ENCODE measurements at regions not wholly inside any gene's neighbourhood (a gene's known extent, or its start where the extent isn't known, plus 50 kb on each side); places are given as distances from the start of the nearest gene placed in this dataset.
"Not testable (repeated sequence)": the region's sequence is repeated elsewhere in the genome, so short reads cannot be mapped to it uniquely, and the experiment has no call there.

- not testable (repeated sequence) for DNase-seq (ENCODE audit: low read depth); FAIRE-seq; H3K36me3 ChIP-seq (ENCODE audit: control insufficient read depth, insufficient read depth, low read length)
Measured at GRCh38 chr21:5121399-5121798, 5400.0 kb upstream of the TPTE start.

DNA sequence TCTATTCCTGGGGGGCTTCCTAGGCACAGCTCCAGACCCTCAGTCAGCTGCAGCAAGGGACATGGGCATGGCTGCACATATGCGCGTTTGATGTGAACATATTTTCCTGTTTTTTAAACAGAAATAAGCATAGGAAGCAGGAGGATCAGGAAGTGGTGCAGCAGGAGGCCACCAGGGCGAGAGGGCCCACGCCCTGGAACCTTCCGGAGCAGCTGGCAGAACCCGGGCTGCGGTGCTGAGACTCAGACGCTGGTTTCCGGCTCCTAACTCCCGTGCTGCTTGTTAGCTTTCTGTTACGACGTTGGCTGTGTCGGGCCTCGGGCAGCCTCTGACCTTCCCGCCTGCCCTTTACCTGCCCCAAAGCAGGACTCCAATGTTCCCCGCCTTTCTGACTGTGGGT is 5399.5 kb upstream of the TPTE start:
- H3K27me3 ChIP-seq (ENCODE audit: control insufficient read depth, insufficient read depth, low read length); FAIRE-seq; DNase-seq (ENCODE audit: low read depth); H3K36me3 ChIP-seq (ENCODE audit: control insufficient read depth, insufficient read depth, low read length); H3K4me3 ChIP-seq (ENCODE audit: low read depth, low read length): not testable (repeated sequence)

More at GRCh38 chr21:5121399-5121798, 5400.0 kb upstream of the TPTE start:
- H3K27me3 ChIP-seq (ENCODE audit: control insufficient read depth, insufficient read depth, low read length); H3K4me3 ChIP-seq (ENCODE audit: low read depth, low read length): not testable (repeated sequence)

DNA sequence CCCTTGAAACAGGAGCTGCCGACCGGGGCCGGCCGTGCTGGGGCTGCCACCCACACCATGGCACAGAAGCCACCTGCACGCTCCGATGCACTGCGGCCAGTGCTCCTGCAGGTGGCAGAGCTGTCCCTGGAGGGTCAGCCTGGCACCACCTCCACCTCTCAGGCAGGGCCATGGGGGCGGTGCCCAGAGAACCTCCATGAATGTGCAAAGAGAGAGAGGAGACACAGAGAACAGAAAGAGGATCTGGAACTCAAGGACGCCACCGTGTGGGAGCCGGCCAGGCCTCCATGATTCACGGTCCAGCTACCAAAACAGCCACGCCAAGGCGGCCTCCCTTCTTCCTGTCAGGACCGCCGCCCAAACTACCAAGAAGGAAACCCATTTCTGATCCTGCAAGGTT is 5397.7 kb upstream of the TPTE start:
- not testable (repeated sequence) for H3K36me3 ChIP-seq (ENCODE audit: control insufficient read depth, insufficient read depth, low read length); FAIRE-seq; H3K4me3 ChIP-seq (ENCODE audit: low read depth, low read length); H3K27me3 ChIP-seq (ENCODE audit: control insufficient read depth, insufficient read depth, low read length); DNase-seq (ENCODE audit: low read depth)
- TF ChIP-seq CTCF (IDR thresholded peaks at IDR 0.05; ENCODE audit: insufficient read depth, low read length, severe bottlenecking) = peak; percentile 42

DNA sequence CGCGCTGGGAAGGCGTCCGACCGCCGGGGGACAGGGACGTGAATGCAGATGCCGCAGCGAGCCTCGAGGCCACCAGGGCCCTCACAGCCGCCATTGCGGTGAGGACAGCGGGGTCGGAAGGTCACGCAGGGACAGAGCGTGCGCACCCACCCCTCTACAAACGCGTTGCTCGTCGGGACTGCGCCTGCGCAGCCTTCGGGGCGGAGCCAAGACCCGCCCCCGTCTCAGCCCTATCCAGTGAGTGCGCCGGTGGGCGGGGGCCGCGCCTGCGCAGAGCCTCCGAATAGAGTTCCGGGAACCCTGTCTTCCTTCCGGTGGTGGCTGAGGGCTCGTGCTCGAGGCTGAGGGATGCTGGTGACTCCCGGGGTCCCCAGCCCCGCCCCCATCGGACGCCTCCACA is 5393.1 kb upstream of the TPTE start:
- peak; percentile 60 for DNase-seq (ENCODE audit: low read depth)
- not testable (repeated sequence) for H3K27me3 ChIP-seq (ENCODE audit: control insufficient read depth, insufficient read depth, low read length); H3K36me3 ChIP-seq (ENCODE audit: control insufficient read depth, insufficient read depth, low read length); FAIRE-seq
- peak overlapping the region; percentile 43 for H3K4me3 ChIP-seq (ENCODE audit: low read depth, low read length)

DNA sequence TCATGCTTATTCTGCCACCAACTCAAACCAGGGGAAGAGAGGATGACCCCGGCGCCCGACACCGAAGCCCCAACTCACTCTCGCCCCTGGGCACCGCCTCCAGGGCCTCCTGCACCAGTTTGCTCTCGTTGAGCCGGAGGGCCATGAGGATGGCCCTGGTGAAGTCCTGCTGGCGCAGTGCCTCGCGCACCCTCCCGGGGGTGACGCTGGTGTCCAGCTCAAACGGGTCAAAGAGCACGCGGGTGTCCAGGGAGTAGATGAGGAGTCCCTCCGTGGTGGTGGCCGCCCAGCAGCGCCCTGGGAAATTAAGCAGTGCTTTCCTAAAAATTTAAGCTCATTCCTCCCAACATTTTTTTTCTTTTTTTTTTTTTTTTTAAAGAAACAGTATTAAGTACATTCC is 5387.6 kb upstream of the TPTE start:
- H3K27me3 ChIP-seq (ENCODE audit: control insufficient read depth, insufficient read depth, low read length); FAIRE-seq: not testable (repeated sequence)

GRCh38 chr21:5136406-5136805 is 5385.0 kb upstream of the TPTE start:
- not testable (repeated sequence) for FAIRE-seq; DNase-seq (ENCODE audit: low read depth); H3K36me3 ChIP-seq (ENCODE audit: control insufficient read depth, insufficient read depth, low read length); H3K4me3 ChIP-seq (ENCODE audit: low read depth, low read length); H3K27me3 ChIP-seq (ENCODE audit: control insufficient read depth, insufficient read depth, low read length)

More for the DNA sequence above, 5387.6 kb upstream of the TPTE start:
- H3K36me3 ChIP-seq (ENCODE audit: control insufficient read depth, insufficient read depth, low read length); DNase-seq (ENCODE audit: low read depth); H3K4me3 ChIP-seq (ENCODE audit: low read depth, low read length): not testable (repeated sequence)

DNA sequence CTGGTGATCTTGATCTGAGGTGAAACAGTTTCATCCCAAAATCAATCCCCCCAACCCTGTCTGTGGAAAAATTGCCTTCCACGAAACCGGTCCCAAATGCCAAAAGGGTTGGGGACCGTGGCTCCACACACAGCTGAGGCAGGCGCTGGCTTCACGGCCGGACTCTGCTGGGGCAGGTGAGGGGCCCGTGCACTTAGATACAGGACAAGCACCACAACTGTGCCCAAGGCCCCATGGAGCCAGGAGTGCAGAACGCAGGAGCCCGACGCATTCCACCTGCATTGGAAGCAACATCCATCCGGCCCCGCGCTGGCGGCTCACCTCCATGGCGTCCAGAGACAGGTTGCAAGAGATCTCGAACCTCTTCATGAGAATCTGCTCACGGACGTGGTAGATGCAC is 5384.4 kb upstream of the TPTE start:
- FAIRE-seq; DNase-seq (ENCODE audit: low read depth); H3K4me3 ChIP-seq (ENCODE audit: low read depth, low read length); H3K36me3 ChIP-seq (ENCODE audit: control insufficient read depth, insufficient read depth, low read length); H3K27me3 ChIP-seq (ENCODE audit: control insufficient read depth, insufficient read depth, low read length): not testable (repeated sequence)

- not testable (repeated sequence) for FAIRE-seq; H3K27me3 ChIP-seq (ENCODE audit: control insufficient read depth, insufficient read depth, low read length); DNase-seq (ENCODE audit: low read depth); H3K4me3 ChIP-seq (ENCODE audit: low read depth, low read length); H3K36me3 ChIP-seq (ENCODE audit: control insufficient read depth, insufficient read depth, low read length)
Measured at GRCh38 chr21:5138687-5139086, 5382.7 kb upstream of the TPTE start.

DNA sequence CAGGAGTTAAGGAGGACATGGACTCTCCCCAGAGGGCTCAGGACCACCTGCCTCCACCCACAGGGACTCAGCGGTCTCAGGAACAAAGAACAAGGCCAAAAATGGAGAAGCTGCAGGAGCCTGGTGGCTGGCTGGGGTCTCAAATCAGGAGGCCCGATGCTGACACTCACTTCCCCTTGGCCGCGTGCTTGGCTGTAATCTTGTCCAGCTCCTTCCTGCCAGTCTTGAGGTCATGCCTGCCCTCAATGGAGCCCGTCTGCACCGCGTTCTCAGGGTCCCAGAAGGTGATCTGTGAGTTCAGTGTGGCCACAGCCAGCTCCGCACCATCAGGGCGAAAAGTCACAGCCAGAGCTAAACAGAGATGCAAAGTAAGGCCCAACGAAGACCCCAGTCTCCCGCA is 5381.9 kb upstream of the TPTE start:
- H3K4me3 ChIP-seq (ENCODE audit: low read depth, low read length); FAIRE-seq; DNase-seq (ENCODE audit: low read depth): not testable (repeated sequence)

DNA sequence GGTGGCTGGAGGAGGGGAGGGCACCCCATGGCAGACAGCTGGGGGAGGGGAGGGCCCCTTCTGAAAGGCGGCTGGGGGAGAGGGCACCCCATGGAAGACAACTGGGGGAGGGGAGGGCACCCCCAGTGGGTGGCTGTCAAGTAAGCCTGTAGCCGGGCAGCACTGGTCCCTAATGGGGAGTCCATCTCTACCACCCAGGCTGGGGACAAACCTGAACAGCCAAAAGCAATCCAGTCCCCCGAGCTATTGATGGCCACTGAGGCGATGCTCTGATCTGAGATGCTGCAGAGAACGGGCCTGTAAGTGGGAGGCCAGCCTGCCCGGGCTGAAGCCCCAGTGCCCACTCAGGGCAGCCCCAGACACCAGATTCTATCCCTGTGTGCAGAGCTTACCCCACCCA is 5378.4 kb upstream of the TPTE start:
- not testable (repeated sequence) for DNase-seq (ENCODE audit: low read depth); FAIRE-seq; H3K27me3 ChIP-seq (ENCODE audit: control insufficient read depth, insufficient read depth, low read length); H3K36me3 ChIP-seq (ENCODE audit: control insufficient read depth, insufficient read depth, low read length); H3K4me3 ChIP-seq (ENCODE audit: low read depth, low read length)

More for the DNA sequence above, 5381.9 kb upstream of the TPTE start:
- not testable (repeated sequence) for H3K36me3 ChIP-seq (ENCODE audit: control insufficient read depth, insufficient read depth, low read length); H3K27me3 ChIP-seq (ENCODE audit: control insufficient read depth, insufficient read depth, low read length)

DNA sequence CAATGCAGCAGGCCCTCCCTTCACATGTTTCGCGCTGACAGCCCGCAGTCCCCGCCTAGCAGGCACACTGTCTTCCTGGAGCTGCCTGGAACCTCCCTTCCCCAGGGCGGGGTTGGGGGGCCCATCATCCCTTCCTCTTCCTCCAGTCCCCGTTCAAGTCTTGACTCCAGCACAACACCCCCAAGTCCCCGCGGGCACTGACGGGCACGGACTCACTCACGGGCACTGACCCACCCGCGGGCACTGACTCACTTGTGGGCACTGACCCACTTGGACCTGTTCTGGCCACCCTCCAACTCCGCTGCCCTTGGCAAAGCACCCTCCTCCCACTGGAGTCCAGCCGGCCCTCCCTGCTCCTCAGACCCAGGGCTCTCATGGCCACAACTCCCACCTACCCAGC is 5376.7 kb upstream of the TPTE start:
- not testable (repeated sequence) for H3K36me3 ChIP-seq (ENCODE audit: control insufficient read depth, insufficient read depth, low read length); H3K4me3 ChIP-seq (ENCODE audit: low read depth, low read length); H3K27me3 ChIP-seq (ENCODE audit: control insufficient read depth, insufficient read depth, low read length); FAIRE-seq; DNase-seq (ENCODE audit: low read depth)
